ENCODE measurements at regions not wholly inside any gene's neighbourhood (a gene's known extent, or its start where the extent isn't known, plus 50 kb on each side); places are given as distances from the start of the nearest gene placed in this dataset.
"Not testable (repeated sequence)": the region's sequence is repeated elsewhere in the genome, so short reads cannot be mapped to it uniquely, and the experiment has no call there.

DNA sequence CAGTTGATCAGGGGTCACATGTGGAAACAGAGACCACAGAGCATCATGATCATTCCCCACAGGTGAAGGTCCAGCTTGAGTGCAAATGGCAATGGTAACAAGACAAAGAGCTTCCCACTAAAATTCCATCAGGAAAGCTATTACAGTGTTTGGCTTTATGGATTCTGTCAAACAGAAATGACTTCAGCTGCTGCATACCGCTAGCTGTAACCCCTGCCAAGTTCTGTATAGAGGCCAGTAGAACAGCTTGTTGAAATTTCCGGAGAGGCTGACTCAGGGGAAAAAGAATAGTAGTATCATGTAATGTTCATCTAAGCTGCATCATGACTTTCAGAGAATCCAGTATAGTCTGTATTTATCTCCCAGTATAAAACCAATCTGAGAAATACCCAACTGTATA is 1704.7 kb downstream of the SLITRK5 start:
- Histone ChIP-seq H3K9ac (ENCODE audit: insufficient read length) (no peak overlapping the region), H3K36me3 (ENCODE audit: insufficient read depth, low read length) (no peaks in the 10 kb centered on the region), H3K4me3 (no peak overlapping the region), H3K9me3 (ENCODE audit: low read depth, low read length) (peaks cover 4% of the 10 kb centered on the region; the same call in 1 of the 2 replicates), H3K27ac (peak overlapping the region; percentile 81)
- no peak for DNase-seq (ENCODE audit: low read depth, low spot score)
- TF ChIP-seq EZH2 (IDR thresholded peaks at IDR 0.05) = no peak
- no peak; the same call in 1 of the 2 replicates for TF ChIP-seq POLR2AphosphoS5 (IDR thresholded peaks at IDR 0.05; ENCODE audit: borderline replicate concordance, low read depth, low read length)
- no peak for TF ChIP-seq FOXP2 (optimal IDR thresholded peaks at IDR 0.05; ENCODE audit: control extremely low read depth, extremely low read length, insufficient read depth)

DNA sequence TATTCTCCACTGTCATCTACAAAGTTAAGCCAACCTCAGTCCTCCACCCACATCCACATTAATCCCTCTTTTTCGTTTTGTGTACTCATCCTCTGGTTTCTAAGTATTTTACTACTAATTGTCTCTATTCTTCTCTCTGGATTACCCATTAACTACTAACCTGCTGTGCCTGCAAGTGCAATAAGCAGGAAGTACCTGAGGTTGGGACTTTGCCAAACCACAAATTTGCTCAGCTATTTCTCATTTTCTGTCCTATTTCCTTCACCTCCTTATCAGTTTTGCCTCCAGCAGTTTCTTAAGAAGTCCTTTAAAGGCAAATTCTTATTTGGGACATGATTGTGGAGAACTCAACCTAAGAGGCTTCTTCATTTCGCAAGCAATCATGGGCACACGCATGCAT is 1708.9 kb downstream of the SLITRK5 start:
- Histone ChIP-seq H3K27ac (no peak overlapping the region), H3K9me3 (ENCODE audit: low read depth, low read length) (peaks cover 4% of the 10 kb centered on the region; the same call in 1 of the 2 replicates), H3K36me3 (ENCODE audit: insufficient read depth, low read length) (no peaks in the 10 kb centered on the region), H3K9ac (ENCODE audit: insufficient read length) (no peak overlapping the region), H3K4me3 (no peak overlapping the region)
- peak; percentile 15; the same call in 1 of the 2 replicates for TF ChIP-seq POLR2AphosphoS5 (IDR thresholded peaks at IDR 0.05; ENCODE audit: borderline replicate concordance, low read depth, low read length)
- no peak for TF ChIP-seq FOXP2 (optimal IDR thresholded peaks at IDR 0.05; ENCODE audit: control extremely low read depth, extremely low read length, insufficient read depth)
- DNase-seq (ENCODE audit: low read depth, low spot score) = peak; percentile 66

DNA sequence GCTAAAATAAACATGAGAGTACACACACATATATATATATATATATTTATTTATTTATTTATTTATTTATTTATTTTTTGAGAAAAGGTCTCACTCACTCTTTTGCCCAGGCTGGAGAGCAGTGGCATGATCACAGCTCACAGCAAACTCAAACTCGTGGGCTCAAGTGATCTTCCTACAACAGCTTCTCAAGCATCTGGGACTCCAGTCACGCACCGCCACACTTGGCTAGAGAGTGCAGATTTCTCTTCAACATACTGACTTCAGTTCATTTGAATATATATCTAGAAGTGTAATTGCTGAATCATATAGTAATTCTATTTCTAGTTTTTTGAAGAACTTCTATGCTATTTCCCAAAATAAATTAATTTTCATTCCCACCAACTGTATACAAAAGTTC is 1711.8 kb downstream of the SLITRK5 start:
- no peak for DNase-seq (ENCODE audit: low read depth, low spot score)
- no peak overlapping the region for H3K4me3 ChIP-seq
- no peak overlapping the region for H3K27ac ChIP-seq
- no peaks in the 10 kb centered on the region for H3K36me3 ChIP-seq (ENCODE audit: insufficient read depth, low read length)
- TF ChIP-seq EZH2 (IDR thresholded peaks at IDR 0.05) (no peak), FOXP2 (optimal IDR thresholded peaks at IDR 0.05; ENCODE audit: control extremely low read depth, extremely low read length, insufficient read depth) (no peak), POLR2AphosphoS5 (IDR thresholded peaks at IDR 0.05; ENCODE audit: borderline replicate concordance, low read depth, low read length) (no peak)
- no peak overlapping the region for H3K9ac ChIP-seq (ENCODE audit: insufficient read length)
- H3K9me3 ChIP-seq (ENCODE audit: low read depth, low read length) = peaks cover 4% of the 10 kb centered on the region; the same call in 1 of the 2 replicates

DNA sequence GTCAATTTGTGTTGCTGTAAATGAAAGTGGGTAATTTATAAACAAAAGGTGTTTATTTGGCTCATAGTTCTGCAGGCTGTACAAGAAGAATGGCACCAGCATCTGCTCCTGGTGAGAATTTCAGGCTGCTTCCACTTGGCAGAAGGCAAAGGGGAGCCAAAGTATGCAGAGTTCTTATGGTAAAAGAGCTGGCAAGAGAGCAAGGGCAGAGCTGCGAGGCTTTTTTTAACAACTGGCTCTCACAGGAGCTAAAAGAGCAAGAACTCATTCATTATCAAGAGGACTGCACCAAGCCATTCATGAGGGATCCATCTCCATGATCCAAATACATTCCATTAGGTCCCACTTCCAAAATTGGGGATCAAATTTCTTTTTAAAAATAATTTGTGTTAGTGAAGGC is 1712.7 kb downstream of the SLITRK5 start:
- Histone ChIP-seq H3K9ac (ENCODE audit: insufficient read length) (no peak overlapping the region), H3K27ac (no peak overlapping the region), H3K9me3 (ENCODE audit: low read depth, low read length) (peaks cover under 1% of the 10 kb centered on the region; the same call in 1 of the 2 replicates), H3K36me3 (ENCODE audit: insufficient read depth, low read length) (no peaks in the 10 kb centered on the region), H3K4me3 (no peak overlapping the region)
- TF ChIP-seq FOXP2 (optimal IDR thresholded peaks at IDR 0.05; ENCODE audit: control extremely low read depth, extremely low read length, insufficient read depth) = no peak
- TF ChIP-seq POLR2AphosphoS5 (IDR thresholded peaks at IDR 0.05; ENCODE audit: borderline replicate concordance, low read depth, low read length) = no peak
- TF ChIP-seq EZH2 (IDR thresholded peaks at IDR 0.05) = no peak
- DNase-seq (ENCODE audit: low read depth, low spot score) = no peak

DNA sequence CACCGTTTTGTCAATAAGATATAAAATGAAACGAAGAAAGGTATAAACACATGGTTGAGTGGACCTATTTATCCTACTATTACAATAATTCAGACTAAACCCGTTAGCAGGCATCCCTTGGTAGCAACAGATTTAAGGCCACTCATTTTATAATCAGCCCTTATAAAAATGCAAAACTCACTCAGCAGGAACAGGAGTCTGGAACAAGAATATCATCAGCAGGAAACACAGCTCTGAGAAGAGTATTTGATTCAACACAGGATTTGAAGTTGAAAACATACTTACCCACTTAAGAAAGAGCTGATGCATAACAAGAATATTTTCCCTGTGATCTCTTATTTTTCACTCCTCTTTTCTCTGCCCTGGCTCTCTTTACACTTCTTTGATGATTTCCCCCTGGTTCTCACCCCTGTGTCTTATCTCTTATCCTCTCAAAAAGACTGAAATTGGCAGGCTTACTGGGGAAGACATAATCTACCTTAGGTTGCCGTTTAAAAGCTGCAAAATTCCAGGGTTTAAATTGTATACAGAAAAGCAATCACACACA is 1722.7 kb downstream of the SLITRK5 start:
- H3K9me3 ChIP-seq (ENCODE audit: low read depth, low read length) = no peaks in the 10 kb centered on the region
- H3K9ac ChIP-seq (ENCODE audit: insufficient read length) = peak overlapping the region; percentile 61
- peak overlapping the region; percentile 67 for H3K4me3 ChIP-seq
- H3K36me3 ChIP-seq (ENCODE audit: insufficient read depth, low read length) = 0 out of 2 replicates have a peak, but pooled peaks cover 1% of the 10 kb centered on the region
- TF ChIP-seq POLR2AphosphoS5 (IDR thresholded peaks at IDR 0.05; ENCODE audit: borderline replicate concordance, low read depth, low read length) = peak; percentile 22; the same call in 1 of the 2 replicates
- no peak for TF ChIP-seq EZH2 (IDR thresholded peaks at IDR 0.05)
- TF ChIP-seq FOXP2 (optimal IDR thresholded peaks at IDR 0.05; ENCODE audit: control extremely low read depth, extremely low read length, insufficient read depth) = no peak
- H3K27ac ChIP-seq = peak overlapping the region; percentile 94
- DNase-seq (ENCODE audit: low read depth, low spot score) = peak; percentile 55

DNA sequence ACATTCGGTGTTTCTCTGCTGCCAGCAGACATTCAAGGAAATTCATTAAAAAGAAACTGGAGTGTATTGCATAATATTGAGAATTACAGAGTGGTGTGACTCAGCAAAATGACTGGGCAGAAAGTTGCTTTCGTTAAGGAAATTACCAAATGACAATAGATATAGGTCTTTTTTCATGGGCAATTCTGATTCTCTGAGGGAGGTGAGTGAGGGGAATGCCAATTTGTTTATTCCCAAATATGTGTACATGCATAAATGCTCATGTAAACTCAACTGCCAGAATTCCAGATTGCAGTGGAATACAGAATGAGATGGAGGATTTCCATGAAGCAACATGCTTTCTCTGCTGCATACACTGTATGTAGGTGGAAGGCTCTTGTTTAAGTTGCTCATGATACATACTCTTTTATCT is 1730.1 kb downstream of the SLITRK5 start:
- Histone ChIP-seq H3K27ac (peak overlapping the region; percentile 88), H3K4me3 (peak overlapping the region; percentile 36), H3K9me3 (ENCODE audit: low read depth, low read length) (no peaks in the 10 kb centered on the region; the same call in 1 of the 2 replicates), H3K36me3 (ENCODE audit: insufficient read depth, low read length) (0 out of 2 replicates have a peak, but pooled peaks cover 3% of the 10 kb centered on the region), H3K9ac (ENCODE audit: insufficient read length) (peak overlapping the region; percentile 66)
- TF ChIP-seq POLR2AphosphoS5 (IDR thresholded peaks at IDR 0.05; ENCODE audit: borderline replicate concordance, low read depth, low read length) (peak; percentile 28; the same call in 1 of the 2 replicates), EZH2 (IDR thresholded peaks at IDR 0.05) (no peak), FOXP2 (optimal IDR thresholded peaks at IDR 0.05; ENCODE audit: control extremely low read depth, extremely low read length, insufficient read depth) (no peak)
- peak; percentile 71 for DNase-seq (ENCODE audit: low read depth, low spot score)

DNA sequence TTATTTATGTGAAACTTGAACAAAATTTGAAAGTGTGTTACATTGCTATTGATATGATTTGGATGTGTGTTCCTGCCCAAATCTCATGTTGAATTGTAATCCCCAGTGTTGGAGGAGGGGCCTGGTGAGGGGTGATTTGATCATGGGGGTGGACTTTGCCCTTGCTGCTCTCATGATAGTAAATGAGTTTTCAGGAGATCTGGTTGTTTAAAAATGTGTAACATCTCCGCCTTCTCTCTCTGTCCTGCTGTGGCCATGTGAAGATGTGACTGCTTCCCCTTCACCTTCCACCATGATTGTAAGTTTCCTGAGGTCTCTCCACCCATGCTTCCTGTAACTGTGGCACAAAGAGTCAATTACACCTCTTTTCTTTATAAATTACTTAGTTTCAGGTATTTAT is 1731.0 kb downstream of the SLITRK5 start:
- Histone ChIP-seq H3K27ac (peak overlapping the region; percentile 88; the same call in 1 of the 2 replicates), H3K9me3 (ENCODE audit: low read depth, low read length) (no peaks in the 10 kb centered on the region; the same call in 1 of the 2 replicates), H3K4me3 (no peak overlapping the region), H3K9ac (ENCODE audit: insufficient read length) (no peak overlapping the region), H3K36me3 (ENCODE audit: insufficient read depth, low read length) (0 out of 2 replicates have a peak, but pooled peaks cover 3% of the 10 kb centered on the region)
- TF ChIP-seq EZH2 (IDR thresholded peaks at IDR 0.05) (no peak), FOXP2 (optimal IDR thresholded peaks at IDR 0.05; ENCODE audit: control extremely low read depth, extremely low read length, insufficient read depth) (no peak), POLR2AphosphoS5 (IDR thresholded peaks at IDR 0.05; ENCODE audit: borderline replicate concordance, low read depth, low read length) (no peak)
- no peak for DNase-seq (ENCODE audit: low read depth, low spot score)

DNA sequence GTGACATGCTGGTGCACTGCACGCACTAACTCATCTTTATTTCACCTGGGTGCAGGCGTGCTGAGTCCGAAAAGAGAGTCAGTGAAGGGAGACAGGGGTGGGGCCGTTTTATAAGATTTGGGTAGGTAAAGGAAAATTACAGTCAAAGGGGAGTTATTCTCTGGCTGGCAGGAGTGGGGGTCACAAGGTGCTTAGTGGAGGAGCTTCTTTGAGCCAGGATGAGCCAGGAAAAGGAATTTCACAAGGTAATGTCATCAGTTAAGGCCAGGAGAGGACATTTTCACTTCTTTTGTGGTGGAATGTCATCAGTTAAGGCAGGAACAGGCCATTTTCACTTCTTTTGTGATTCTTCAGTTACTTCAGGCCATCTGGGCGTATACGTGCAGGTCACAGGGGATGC is 1734.9 kb downstream of the SLITRK5 start:
- H3K4me3 ChIP-seq; H3K9me3 ChIP-seq (ENCODE audit: low read depth, low read length); H3K27ac ChIP-seq; DNase-seq (ENCODE audit: low read depth, low spot score); H3K36me3 ChIP-seq (ENCODE audit: insufficient read depth, low read length); H3K9ac ChIP-seq (ENCODE audit: insufficient read length): not testable (repeated sequence)

DNA sequence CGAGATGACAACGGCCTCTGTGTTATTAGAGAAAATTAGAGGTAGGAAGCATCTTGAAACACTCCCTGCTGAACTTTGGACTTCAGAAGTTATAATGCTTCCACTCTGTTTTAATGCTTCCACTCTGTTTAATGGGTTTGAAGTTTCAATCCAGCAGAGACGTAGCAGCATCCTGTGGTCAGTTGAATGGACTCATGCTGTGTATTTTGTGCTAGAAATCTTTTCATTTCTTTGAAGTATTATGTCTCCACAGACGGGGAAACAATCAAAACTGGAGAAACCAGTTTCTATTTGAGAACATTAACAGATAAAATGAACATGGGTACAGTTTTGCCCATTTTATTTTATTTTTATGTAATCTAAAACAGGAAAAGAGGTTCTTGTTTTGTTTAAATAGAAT is 1736.2 kb downstream of the SLITRK5 start:
- H3K9me3 ChIP-seq (ENCODE audit: low read depth, low read length) = no peaks in the 10 kb centered on the region
- no peaks in the 10 kb centered on the region for H3K36me3 ChIP-seq (ENCODE audit: insufficient read depth, low read length)
- H3K9ac ChIP-seq (ENCODE audit: insufficient read length) = peak overlapping the region; percentile 5
- no peak overlapping the region for H3K4me3 ChIP-seq
- no peak overlapping the region for H3K27ac ChIP-seq
- DNase-seq (ENCODE audit: low read depth, low spot score) = no peak
- TF ChIP-seq EZH2 (IDR thresholded peaks at IDR 0.05) (no peak), FOXP2 (optimal IDR thresholded peaks at IDR 0.05; ENCODE audit: control extremely low read depth, extremely low read length, insufficient read depth) (no peak), POLR2AphosphoS5 (IDR thresholded peaks at IDR 0.05; ENCODE audit: borderline replicate concordance, low read depth, low read length) (no peak)
